ENCODE measurements at regions not wholly inside any gene's neighbourhood (a gene's known extent, or its start where the extent isn't known, plus 50 kb on each side); places are given as distances from the start of the nearest gene placed in this dataset.
"Not testable (repeated sequence)": the region's sequence is repeated elsewhere in the genome, so short reads cannot be mapped to it uniquely, and the experiment has no call there.

DNA sequence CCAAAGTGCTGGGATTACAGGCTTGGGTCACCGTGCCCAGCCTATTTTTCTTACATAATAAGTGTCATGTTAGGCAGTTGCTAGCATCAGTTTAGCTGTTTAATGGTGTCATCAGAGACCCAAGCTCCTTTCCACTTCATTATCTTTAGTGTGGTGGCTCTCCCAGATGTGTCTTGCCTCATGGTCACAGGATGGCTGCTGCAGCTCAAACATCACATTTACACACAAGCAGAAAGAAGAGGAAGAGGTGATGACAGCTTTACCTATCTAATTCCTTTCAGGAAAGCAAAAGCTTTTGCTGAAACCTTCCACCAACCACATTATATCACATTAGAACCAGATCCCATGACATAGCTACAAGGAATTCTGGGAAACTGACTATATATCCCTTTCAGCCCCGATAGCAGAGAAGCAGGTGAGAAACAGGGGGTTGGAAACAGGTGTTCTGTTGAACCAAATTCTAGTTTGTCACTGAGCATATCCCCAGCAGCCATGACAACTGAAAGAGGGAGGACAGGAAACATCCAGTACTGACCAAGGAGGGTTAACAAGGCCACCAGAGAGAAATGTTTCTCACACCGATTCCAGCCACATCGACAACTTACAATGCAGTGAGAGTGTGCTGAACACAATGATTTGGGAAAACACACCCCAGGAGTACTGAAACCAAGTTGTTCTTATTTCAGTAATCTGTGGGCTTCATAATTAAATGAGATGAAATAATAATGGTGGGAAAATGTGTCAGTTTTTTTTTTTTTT lies 617.0 kb downstream of the UQCRFS1 start:
- Histone ChIP-seq H3K4me1 (ENCODE audit: insufficient read depth, low read length) (no peaks in the 10 kb centered on the region), H3K27ac (ENCODE audit: low read length) (no peak overlapping the region), H3K36me3 (ENCODE audit: insufficient read depth, low read depth, low read length) (no peaks in the 10 kb centered on the region), H3K4me3 (ENCODE audit: low read length) (no peak overlapping the region), H3K9ac (ENCODE audit: low read depth, low read length) (no peak overlapping the region), H3K9me3 (ENCODE audit: insufficient read depth, low read depth, low read length) (no peaks in the 10 kb centered on the region), H3K27me3 (ENCODE audit: insufficient read depth, low read length) (no peaks in the 10 kb centered on the region)

DNA sequence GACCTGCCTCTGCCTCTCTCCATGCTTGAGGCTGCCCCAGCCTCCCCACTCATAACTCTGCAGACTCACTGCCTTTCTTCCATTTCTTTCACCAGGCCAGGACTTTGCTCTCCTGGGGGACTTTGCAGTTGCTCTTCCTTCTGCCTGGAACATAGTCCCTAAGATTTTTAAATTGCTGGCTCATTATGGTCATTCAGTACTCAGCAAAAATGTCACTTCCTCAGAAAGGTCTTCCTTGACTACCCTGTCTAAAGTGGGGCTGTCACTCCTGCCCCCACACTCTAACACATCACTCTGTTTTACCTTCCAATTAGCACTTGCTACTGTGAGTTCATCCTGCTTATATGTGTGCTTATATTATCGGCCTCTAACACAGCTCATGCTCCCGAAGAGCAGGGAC lies 618.2 kb downstream of the UQCRFS1 start:
- Histone ChIP-seq H3K27ac (ENCODE audit: low read length) (no peak overlapping the region), H3K4me3 (ENCODE audit: low read length) (no peak overlapping the region), H3K36me3 (ENCODE audit: insufficient read depth, low read depth, low read length) (no peaks in the 10 kb centered on the region), H3K4me1 (ENCODE audit: insufficient read depth, low read length) (no peaks in the 10 kb centered on the region), H3K9me3 (ENCODE audit: insufficient read depth, low read depth, low read length) (no peaks in the 10 kb centered on the region), H3K27me3 (ENCODE audit: insufficient read depth, low read length) (no peaks in the 10 kb centered on the region), H3K9ac (ENCODE audit: low read depth, low read length) (no peak overlapping the region)

DNA sequence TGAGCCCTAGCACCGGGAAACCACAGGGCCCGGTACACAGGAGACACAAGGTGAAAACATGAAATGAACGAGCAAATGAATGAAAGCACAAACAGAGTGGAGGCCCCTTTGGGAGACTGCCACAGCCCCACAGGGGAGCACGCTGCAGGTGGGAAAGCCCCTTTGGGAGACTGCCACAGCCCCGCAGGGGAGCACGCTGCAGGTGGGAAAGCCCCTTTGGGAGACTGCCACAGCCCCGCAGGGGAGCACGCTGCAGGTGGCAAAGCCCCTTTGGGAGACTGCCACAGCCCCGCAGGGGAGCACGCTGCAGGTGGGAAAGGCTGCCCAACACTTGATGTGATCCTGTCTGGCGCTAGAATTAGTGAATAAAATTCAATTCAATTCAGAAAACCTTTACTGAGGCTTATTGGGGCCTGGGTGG lies 623.0 kb downstream of the UQCRFS1 start:
- H3K27ac ChIP-seq (ENCODE audit: low read length); H3K4me3 ChIP-seq (ENCODE audit: low read length); H3K27me3 ChIP-seq (ENCODE audit: insufficient read depth, low read length); H3K4me1 ChIP-seq (ENCODE audit: insufficient read depth, low read length); H3K9ac ChIP-seq (ENCODE audit: low read depth, low read length); H3K9me3 ChIP-seq (ENCODE audit: insufficient read depth, low read depth, low read length); H3K36me3 ChIP-seq (ENCODE audit: insufficient read depth, low read depth, low read length): not testable (repeated sequence)

DNA sequence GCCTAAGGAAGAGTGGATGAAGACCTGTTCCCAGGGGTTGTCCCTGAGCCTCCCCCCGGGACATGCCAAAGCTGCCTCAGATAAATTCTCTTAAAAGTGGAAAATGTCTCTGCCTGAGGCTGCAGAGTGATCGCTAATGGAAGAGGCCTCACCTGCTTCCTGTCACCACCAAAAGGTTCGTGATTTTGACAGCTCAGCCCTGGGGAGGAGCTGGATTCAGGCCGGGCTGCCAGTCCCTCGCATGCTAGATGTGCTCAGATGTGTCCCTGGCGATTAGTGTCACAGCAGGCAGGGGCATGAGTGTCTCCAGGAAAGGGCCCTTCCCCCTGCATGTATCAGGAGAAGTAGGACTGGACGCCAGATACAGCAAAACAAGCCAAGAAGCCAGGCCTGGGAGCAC lies 626.5 kb downstream of the UQCRFS1 start:
- H3K9me3 ChIP-seq (ENCODE audit: insufficient read depth, low read depth, low read length), result no peaks in the 10 kb centered on the region
- H3K27me3 ChIP-seq (ENCODE audit: insufficient read depth, low read length), result no peaks in the 10 kb centered on the region
- H3K27ac ChIP-seq (ENCODE audit: low read length), result no peak overlapping the region
- H3K4me3 ChIP-seq (ENCODE audit: low read length), result no peak overlapping the region
- H3K4me1 ChIP-seq (ENCODE audit: insufficient read depth, low read length), result peaks cover 18% of the 10 kb centered on the region; the same call in 1 of the 2 replicates
- H3K36me3 ChIP-seq (ENCODE audit: insufficient read depth, low read depth, low read length), result no peaks in the 10 kb centered on the region
- no peak overlapping the region for H3K9ac ChIP-seq (ENCODE audit: low read depth, low read length)

DNA sequence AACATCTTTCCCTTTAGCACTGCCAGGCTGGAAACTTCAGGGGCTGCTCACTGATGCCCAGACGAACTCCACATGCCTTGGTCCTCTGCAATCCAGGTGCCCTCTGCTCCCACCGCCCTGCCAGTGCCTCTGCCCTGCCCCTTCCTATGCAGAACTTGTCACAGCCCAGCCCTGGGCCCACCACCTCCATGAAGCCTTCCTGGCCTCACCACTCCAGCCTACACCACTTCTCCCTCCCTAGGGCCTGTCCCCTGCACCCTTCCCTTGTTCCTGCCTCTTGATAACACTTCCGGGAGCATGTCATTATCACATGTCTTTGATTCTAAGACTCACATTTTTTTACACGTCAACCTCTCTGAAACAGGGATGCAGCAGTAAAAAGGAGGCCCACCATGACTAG lies 627.2 kb downstream of the UQCRFS1 start:
- H3K27me3 ChIP-seq (ENCODE audit: insufficient read depth, low read length), result no peaks in the 10 kb centered on the region
- H3K4me1 ChIP-seq (ENCODE audit: insufficient read depth, low read length), result peaks cover 21% of the 10 kb centered on the region; the same call in 1 of the 2 replicates
- H3K9ac ChIP-seq (ENCODE audit: low read depth, low read length), result no peak overlapping the region
- no peak overlapping the region for H3K27ac ChIP-seq (ENCODE audit: low read length)
- no peaks in the 10 kb centered on the region for H3K36me3 ChIP-seq (ENCODE audit: insufficient read depth, low read depth, low read length)
- H3K4me3 ChIP-seq (ENCODE audit: low read length), result no peak overlapping the region
- no peaks in the 10 kb centered on the region for H3K9me3 ChIP-seq (ENCODE audit: insufficient read depth, low read depth, low read length)

DNA sequence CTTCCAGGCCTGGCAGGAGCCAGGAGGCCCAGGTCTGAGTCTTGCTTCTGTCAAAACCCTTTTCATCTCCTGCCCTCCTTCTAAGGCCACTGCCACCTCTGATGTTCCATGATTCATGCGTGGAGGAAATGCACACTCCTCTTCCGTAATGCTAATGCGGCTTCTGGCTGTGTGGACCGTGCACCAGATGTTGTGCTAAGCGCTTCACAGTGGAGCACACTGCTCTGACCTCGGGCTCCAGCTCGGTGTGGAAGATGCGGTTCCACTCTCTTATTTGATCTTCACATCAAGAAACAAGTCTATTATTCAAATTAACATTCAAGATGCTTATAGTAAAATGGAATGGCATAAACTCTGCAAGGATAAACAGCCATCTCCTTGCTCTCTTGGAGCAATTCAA lies 629.2 kb downstream of the UQCRFS1 start:
- H3K4me3 ChIP-seq (ENCODE audit: low read length), result no peak overlapping the region
- no peak overlapping the region for H3K9ac ChIP-seq (ENCODE audit: low read depth, low read length)
- peaks cover 27% of the 10 kb centered on the region; the same call in 1 of the 2 replicates for H3K4me1 ChIP-seq (ENCODE audit: insufficient read depth, low read length)
- H3K9me3 ChIP-seq (ENCODE audit: insufficient read depth, low read depth, low read length), result no peaks in the 10 kb centered on the region
- no peaks in the 10 kb centered on the region for H3K27me3 ChIP-seq (ENCODE audit: insufficient read depth, low read length)
- H3K27ac ChIP-seq (ENCODE audit: low read length), result no peak overlapping the region
- H3K36me3 ChIP-seq (ENCODE audit: insufficient read depth, low read depth, low read length), result no peaks in the 10 kb centered on the region

DNA sequence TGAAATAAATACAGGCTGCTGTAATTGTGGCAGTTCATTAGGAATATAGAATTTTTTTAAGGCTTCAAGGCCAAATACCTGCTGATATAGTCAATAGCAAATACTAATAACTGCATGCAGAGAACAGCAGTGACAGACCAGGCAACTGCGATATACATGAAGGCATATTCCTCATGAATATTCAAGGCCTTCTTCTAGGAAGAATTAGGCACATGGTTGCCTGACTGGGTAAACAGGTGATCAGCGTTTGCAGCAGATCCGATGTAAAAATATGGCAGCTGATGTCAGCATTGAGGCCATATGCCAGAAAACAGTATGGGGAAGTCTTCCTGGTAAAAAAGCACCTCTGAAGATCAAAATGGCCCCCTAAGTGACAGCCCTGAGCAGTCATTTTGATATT lies 629.7 kb downstream of the UQCRFS1 start:
- H3K4me1 ChIP-seq (ENCODE audit: insufficient read depth, low read length), result peaks cover 27% of the 10 kb centered on the region; the same call in 1 of the 2 replicates
- H3K27me3 ChIP-seq (ENCODE audit: insufficient read depth, low read length), result no peaks in the 10 kb centered on the region
- peak overlapping the region; percentile 28; the same call in 1 of the 2 replicates for H3K9ac ChIP-seq (ENCODE audit: low read depth, low read length)

DNA sequence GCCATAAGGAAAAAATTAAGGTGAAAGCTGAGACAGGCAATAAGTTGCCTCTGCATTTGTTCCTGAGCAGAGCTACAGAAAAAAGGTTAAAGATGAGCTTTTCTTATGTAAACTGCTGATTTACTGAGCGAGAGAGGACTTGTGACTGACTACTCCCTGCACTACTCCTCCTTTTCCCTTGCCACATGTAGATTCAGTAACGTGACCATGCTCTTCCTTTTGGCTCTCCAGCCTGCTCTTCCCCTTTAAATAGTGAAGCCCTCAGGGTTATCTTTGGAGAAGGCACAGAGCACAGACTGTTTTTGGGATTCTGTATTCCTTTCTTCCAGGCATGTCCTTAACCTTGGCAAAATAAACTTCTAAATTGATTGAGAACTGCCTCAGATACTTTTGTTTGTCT lies 630.2 kb downstream of the UQCRFS1 start:
- no peaks in the 10 kb centered on the region for H3K27me3 ChIP-seq (ENCODE audit: insufficient read depth, low read length)
- no peaks in the 10 kb centered on the region for H3K9me3 ChIP-seq (ENCODE audit: insufficient read depth, low read depth, low read length)
- H3K9ac ChIP-seq (ENCODE audit: low read depth, low read length), result peak overlapping the region; percentile 28; the same call in 1 of the 2 replicates
- no peak overlapping the region for H3K27ac ChIP-seq (ENCODE audit: low read length)
- H3K4me3 ChIP-seq (ENCODE audit: low read length), result no peak overlapping the region
- peaks cover 27% of the 10 kb centered on the region; the same call in 1 of the 2 replicates for H3K4me1 ChIP-seq (ENCODE audit: insufficient read depth, low read length)
- no peaks in the 10 kb centered on the region for H3K36me3 ChIP-seq (ENCODE audit: insufficient read depth, low read depth, low read length)

More for the DNA sequence above, 629.7 kb downstream of the UQCRFS1 start:
- Histone ChIP-seq H3K9me3 (ENCODE audit: insufficient read depth, low read depth, low read length) (no peaks in the 10 kb centered on the region), H3K36me3 (ENCODE audit: insufficient read depth, low read depth, low read length) (no peaks in the 10 kb centered on the region), H3K4me3 (ENCODE audit: low read length) (no peak overlapping the region), H3K27ac (ENCODE audit: low read length) (no peak overlapping the region)

DNA sequence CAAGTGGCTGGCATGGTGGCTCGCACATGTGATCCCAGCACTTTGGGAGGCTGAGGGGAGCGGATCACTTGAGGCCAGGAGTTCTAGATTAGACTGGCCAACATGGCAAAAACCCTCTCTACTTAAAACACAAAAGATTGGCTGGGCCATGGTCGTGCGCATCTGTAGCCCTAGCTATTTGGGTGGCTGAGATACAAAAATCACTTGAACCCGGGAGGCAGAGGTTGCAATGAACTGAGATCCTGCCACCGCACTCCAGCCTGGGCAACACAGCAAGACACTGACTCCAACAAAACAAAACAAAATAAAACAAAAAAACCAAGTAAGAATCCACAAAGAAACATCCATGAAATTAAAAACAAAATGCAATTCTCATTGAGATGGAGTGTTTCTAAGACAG lies 630.6 kb downstream of the UQCRFS1 start:
- no peaks in the 10 kb centered on the region for H3K27me3 ChIP-seq (ENCODE audit: insufficient read depth, low read length)
- no peak overlapping the region for H3K27ac ChIP-seq (ENCODE audit: low read length)
- peaks cover 27% of the 10 kb centered on the region; the same call in 1 of the 2 replicates for H3K4me1 ChIP-seq (ENCODE audit: insufficient read depth, low read length)
- no peaks in the 10 kb centered on the region for H3K9me3 ChIP-seq (ENCODE audit: insufficient read depth, low read depth, low read length)
- H3K4me3 ChIP-seq (ENCODE audit: low read length), result no peak overlapping the region
- H3K36me3 ChIP-seq (ENCODE audit: insufficient read depth, low read depth, low read length), result no peaks in the 10 kb centered on the region
- H3K9ac ChIP-seq (ENCODE audit: low read depth, low read length), result no peak overlapping the region

DNA sequence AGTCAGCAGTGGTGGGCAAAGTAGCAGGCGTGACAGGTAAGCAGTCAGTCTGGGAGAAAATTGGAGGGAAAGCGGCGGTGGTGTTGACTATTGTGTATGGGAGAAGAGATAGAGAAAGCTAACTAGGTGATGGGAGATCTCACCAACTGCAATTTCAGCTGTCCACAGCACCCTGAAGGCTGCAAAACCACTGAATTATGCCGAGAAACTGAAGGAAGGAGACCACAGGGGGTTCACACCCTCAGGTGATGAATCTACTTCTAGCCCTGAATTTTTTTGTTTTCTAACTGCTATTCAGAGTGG lies 631.5 kb downstream of the UQCRFS1 start:
- no peaks in the 10 kb centered on the region for H3K36me3 ChIP-seq (ENCODE audit: insufficient read depth, low read depth, low read length)
- peaks cover 27% of the 10 kb centered on the region; the same call in 1 of the 2 replicates for H3K4me1 ChIP-seq (ENCODE audit: insufficient read depth, low read length)
- no peaks in the 10 kb centered on the region for H3K9me3 ChIP-seq (ENCODE audit: insufficient read depth, low read depth, low read length)
- no peak overlapping the region for H3K9ac ChIP-seq (ENCODE audit: low read depth, low read length)
- no peak overlapping the region for H3K27ac ChIP-seq (ENCODE audit: low read length)
- no peaks in the 10 kb centered on the region for H3K27me3 ChIP-seq (ENCODE audit: insufficient read depth, low read length)
- no peak overlapping the region for H3K4me3 ChIP-seq (ENCODE audit: low read length)

DNA sequence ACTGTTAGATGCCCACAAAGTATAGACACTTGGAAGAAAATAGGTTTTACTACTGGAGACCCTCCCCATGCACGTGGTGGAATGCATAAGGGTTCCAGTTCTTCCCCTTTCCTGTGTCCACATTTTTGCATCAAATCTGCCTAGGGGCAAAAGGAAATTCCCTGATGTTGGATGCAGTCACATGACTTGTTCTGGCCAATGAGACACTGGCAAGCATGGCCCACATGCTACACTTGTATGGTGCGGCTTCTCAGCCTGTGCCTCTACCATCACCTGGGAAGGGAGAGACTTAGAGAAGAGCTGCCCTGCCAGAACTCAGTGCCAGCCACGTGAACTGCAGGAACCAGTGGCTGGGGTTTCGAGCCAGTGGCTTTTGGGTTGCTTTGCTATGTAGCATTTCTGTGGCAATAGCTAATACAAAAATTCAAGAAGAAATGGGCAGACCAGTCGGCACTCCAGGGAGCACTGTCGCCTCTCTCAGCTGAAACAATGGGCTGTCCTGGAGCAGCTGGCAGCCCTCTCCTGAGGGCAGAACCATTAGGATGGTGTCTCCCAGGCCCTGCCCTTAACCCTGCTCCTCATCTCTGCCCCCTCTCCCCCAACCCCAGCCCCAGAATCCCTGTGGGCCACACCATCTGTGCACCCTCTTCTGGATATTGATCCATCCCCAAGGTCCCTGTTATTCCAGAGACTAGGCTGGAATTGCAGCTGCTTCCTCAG lies 634.0 kb downstream of the UQCRFS1 start:
- Histone ChIP-seq H3K9me3 (ENCODE audit: insufficient read depth, low read depth, low read length) (no peaks in the 10 kb centered on the region), H3K36me3 (ENCODE audit: insufficient read depth, low read depth, low read length) (no peaks in the 10 kb centered on the region), H3K9ac (ENCODE audit: low read depth, low read length) (no peak overlapping the region), H3K27ac (ENCODE audit: low read length) (no peak overlapping the region), H3K27me3 (ENCODE audit: insufficient read depth, low read length) (no peaks in the 10 kb centered on the region), H3K4me1 (ENCODE audit: insufficient read depth, low read length) (peaks cover 27% of the 10 kb centered on the region; the same call in 1 of the 2 replicates), H3K4me3 (ENCODE audit: low read length) (no peak overlapping the region)

DNA sequence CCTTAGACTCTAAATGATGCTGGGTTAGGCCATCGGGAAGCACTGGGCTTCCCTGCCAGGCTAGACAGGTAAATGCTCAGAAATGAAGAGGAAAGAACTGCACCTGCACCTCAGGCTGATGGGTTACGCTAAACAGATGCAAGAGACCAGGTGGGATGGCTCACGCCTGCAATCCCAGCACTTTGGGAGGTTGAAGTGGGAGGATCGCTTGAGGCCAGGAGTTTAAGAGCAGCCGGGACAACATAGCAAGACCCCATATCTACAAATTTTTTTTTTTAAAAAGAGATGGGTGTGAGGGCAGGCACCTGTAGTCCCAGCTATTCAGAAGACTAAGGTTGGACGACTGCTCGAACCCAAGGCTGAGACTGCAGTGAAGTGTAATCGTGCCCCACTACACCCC lies 634.7 kb downstream of the UQCRFS1 start:
- H3K27ac ChIP-seq (ENCODE audit: low read length), result no peak overlapping the region
- no peak overlapping the region for H3K4me3 ChIP-seq (ENCODE audit: low read length)
- H3K9ac ChIP-seq (ENCODE audit: low read depth, low read length), result no peak overlapping the region
- no peaks in the 10 kb centered on the region for H3K9me3 ChIP-seq (ENCODE audit: insufficient read depth, low read depth, low read length)
- no peaks in the 10 kb centered on the region for H3K36me3 ChIP-seq (ENCODE audit: insufficient read depth, low read depth, low read length)
- peaks cover 22% of the 10 kb centered on the region; the same call in 1 of the 2 replicates for H3K4me1 ChIP-seq (ENCODE audit: insufficient read depth, low read length)
- no peaks in the 10 kb centered on the region for H3K27me3 ChIP-seq (ENCODE audit: insufficient read depth, low read length)
